ENCODE measurements at regions not wholly inside any gene's neighbourhood (a gene's known extent, or its start where the extent isn't known, plus 50 kb on each side); places are given as distances from the start of the nearest gene placed in this dataset.

GRCh38 chr1:36642802-36643201 lies 160.1 kb upstream of the CSF3R start:
- no peak overlapping the region for H2BK5ac ChIP-seq (ENCODE audit: low read depth, low read length, poor library complexity, severe bottlenecking)
- no peak overlapping the region for H3K14ac ChIP-seq (replicated peaks; ENCODE audit: low read depth, low read length)
- H2BK20ac ChIP-seq (ENCODE audit: low read depth, low read length), result no peak overlapping the region
- H2AK9ac ChIP-seq (replicated peaks; ENCODE audit: low read depth, low read length, poor library complexity), result no peak overlapping the region
- H4K20me1 ChIP-seq (ENCODE audit: insufficient read depth, low read length), result no peaks in the 10 kb centered on the region; the same call in 1 of the 2 replicates
- no peak overlapping the region for H4K8ac ChIP-seq (ENCODE audit: low read depth in 2 of 2, low read length in 2 of 2)
- no peak overlapping the region for H3K18ac ChIP-seq (ENCODE audit: low read depth, low read length)
- no peak overlapping the region for H3K4me2 ChIP-seq (ENCODE audit: low read depth, low read length)
- no TSS peak for BruUV-seq (replicated peaks)
- intact Hi-C loops (cut with micrococcal nuclease) (no loop called here), in situ Hi-C loops (cut with MboI; ENCODE audit: low sequenced_read_pairs) (no loop called here), dilution Hi-C loops (cut with HindIII; ENCODE audit: low sequenced_read_pairs, unreplicated experiment) (no loop called here)
- H3K4ac ChIP-seq (ENCODE audit: low read depth, low read length), result no peak overlapping the region
- no peak overlapping the region for H2BK15ac ChIP-seq (ENCODE audit: low read depth, low read length)
- peaks cover 8% of the 10 kb centered on the region for H3K27me3 ChIP-seq (ENCODE audit: control insufficient read depth, insufficient read depth, low read length)
- H3K9ac ChIP-seq (ENCODE audit: low read depth, low read length), result no peak overlapping the region
- H3K27ac ChIP-seq (ENCODE audit: insufficient read depth, low read length), result no peak overlapping the region
- TF ChIP-seq RCOR1 (IDR thresholded peaks at IDR 0.05; ENCODE audit: insufficient replicate concordance, low read length), result no peak
- TF ChIP-seq ELK1 (IDR thresholded peaks at IDR 0.05; ENCODE audit: borderline replicate concordance, low read depth, low read length), result no peak
- no peak for TF ChIP-seq CTCF (conservative IDR thresholded peaks at IDR 0.05; ENCODE audit: low read depth, low read length)
- no peak for TF ChIP-seq RAD21 (IDR thresholded peaks at IDR 0.05; ENCODE audit: low read length)
- no peak for TF ChIP-seq NFE2L2 (IDR thresholded peaks at IDR 0.05; ENCODE audit: low read depth, low read length)
- TF ChIP-seq SMC3 (IDR thresholded peaks at IDR 0.05; ENCODE audit: low read depth, low read length), result no peak
- TF ChIP-seq USF2 (IDR thresholded peaks at IDR 0.05; ENCODE audit: low read depth, low read length), result no peak
- no peak for TF ChIP-seq MXI1 (IDR thresholded peaks at IDR 0.05; ENCODE audit: borderline replicate concordance, low read depth, low read length)
- TF ChIP-seq FOS (IDR thresholded peaks at IDR 0.05; ENCODE audit: low read depth, low read length), result no peak
- H2AFZ ChIP-seq (replicated peaks; ENCODE audit: low read length, poor library complexity), result no peak overlapping the region
- no peaks in the 10 kb centered on the region for H3K79me1 ChIP-seq (ENCODE audit: low read depth in 1 of 2, low read length in 2 of 2)
- DNase-seq, result no peak
- no peak overlapping the region for H3K23ac ChIP-seq (ENCODE audit: low read depth, low read length)
- peaks cover 3% of the 10 kb centered on the region; the same call in 1 of the 2 replicates for H3K4me1 ChIP-seq (ENCODE audit: control insufficient read depth, insufficient read depth, low read length)
- no peak for ATAC-seq (ENCODE audit: low read depth)
- POLR2A ChIA-PET (ENCODE audit: unreplicated experiment), result no interaction called here
- CTCF ChIA-PET, result no interaction called here
- H3K9me3 ChIP-seq (ENCODE audit: control insufficient read depth, insufficient read depth, low read length), result no peaks in the 10 kb centered on the region
- no peak overlapping the region for H2BK120ac ChIP-seq (ENCODE audit: low read depth, low read length)
- H4K5ac ChIP-seq (ENCODE audit: low read depth, low read length), result no peak overlapping the region
- no peak overlapping the region for H4K91ac ChIP-seq (ENCODE audit: insufficient read depth, low read depth, low read length)
- WGBS, 2 experiments (ENCODE audit: extremely low coverage in 2 of 2, insufficient read length in 1 of 2), result no CpG with 5 or more reads among the region's 2 CpGs
- H3K4me3 ChIP-seq (ENCODE audit: insufficient read depth, low read depth, low read length), result no peak overlapping the region
- H2AK5ac ChIP-seq (ENCODE audit: low read depth, low read length), result no peak overlapping the region
- H3K56ac ChIP-seq (ENCODE audit: extremely low read depth, insufficient read depth, low read length), result no peak overlapping the region
- no peaks in the 10 kb centered on the region for H3K36me3 ChIP-seq (ENCODE audit: control insufficient read depth, insufficient read depth, low read length)
- H3K9me1 ChIP-seq (ENCODE audit: insufficient read depth, low read length), result no peaks in the 10 kb centered on the region

Data from IMR-90 (cell line).